Amniotic stem cell (primary cell): ENCODE measurements at regions not wholly inside any gene's neighbourhood (a gene's known extent, or its start where the extent isn't known, plus 50 kb on each side); places are given as distances from the start of the nearest gene placed in this dataset.
A peak's percentile ranks its signal among the peaks of the same experiment; 100 is the strongest.

Experiments used
- DNase-seq: peaks from one replicate; lab custom pipeline; 2025; lab: John Stamatoyannopoulos, UW

GRCh38 chr11:119810478-119811232 is 81.7 kb upstream of the NECTIN1 start:
- no peak for DNase-seq

GRCh38 chr11:119809346-119809745 is 80.3 kb upstream of the NECTIN1 start:
- DNase-seq: no peak

GRCh38 chr11:119808407-119809185 is 79.6 kb upstream of the NECTIN1 start:
- DNase-seq: no peak

DNA sequence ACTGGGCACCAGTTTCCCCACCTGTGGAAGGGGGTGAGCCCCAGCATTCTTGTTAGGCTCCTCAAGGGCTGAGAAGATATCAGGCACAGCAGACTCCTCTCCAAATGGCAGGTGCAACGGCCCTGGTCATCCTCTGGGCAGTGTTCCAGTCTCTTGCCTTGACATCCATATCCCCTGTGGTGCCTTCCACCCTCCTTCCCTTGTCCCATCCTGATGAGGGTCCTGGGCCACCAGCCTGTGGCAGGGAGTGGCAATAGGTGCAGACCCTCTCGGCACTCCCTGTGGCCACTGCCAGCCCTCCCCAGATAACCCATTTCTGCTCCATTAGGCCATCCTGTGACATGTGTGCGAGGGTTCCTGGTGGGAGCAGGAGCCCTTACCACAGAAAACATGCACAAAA is 78.8 kb upstream of the NECTIN1 start:
- DNase-seq: no peak

GRCh38 chr11:119807402-119807801 is 78.4 kb upstream of the NECTIN1 start:
- DNase-seq: no peak

GRCh38 chr11:119806064-119806915 is 77.3 kb upstream of the NECTIN1 start:
- DNase-seq: no peak

GRCh38 chr11:119805663-119806062 is 76.7 kb upstream of the NECTIN1 start:
- no peak for DNase-seq

DNA sequence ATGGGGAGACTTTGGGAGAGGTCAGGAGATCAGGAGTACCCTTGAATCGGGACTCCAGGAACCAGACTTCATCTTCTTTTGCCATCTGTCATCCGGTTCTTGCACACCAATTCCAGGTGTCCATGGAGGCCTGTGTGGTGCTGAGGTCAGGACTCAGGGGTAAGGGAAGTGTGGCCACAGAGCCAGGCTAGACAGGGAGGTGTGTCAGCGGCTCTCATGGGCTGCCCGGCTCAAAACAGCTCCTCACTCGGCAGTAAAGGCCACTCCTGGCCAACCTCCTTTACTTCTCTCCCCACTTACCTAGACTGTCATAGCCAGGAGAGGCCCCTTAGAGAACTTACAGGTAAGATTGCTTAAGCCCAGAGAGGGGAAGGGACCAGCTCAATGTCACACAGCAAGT is 75.7 kb upstream of the NECTIN1 start:
- DNase-seq: no peak

GRCh38 chr11:119803726-119804294 is 74.8 kb upstream of the NECTIN1 start:
- DNase-seq: no peak

- DNase-seq: no peak
Measured at GRCh38 chr11:119803139-119803538, 74.1 kb upstream of the NECTIN1 start.

DNA sequence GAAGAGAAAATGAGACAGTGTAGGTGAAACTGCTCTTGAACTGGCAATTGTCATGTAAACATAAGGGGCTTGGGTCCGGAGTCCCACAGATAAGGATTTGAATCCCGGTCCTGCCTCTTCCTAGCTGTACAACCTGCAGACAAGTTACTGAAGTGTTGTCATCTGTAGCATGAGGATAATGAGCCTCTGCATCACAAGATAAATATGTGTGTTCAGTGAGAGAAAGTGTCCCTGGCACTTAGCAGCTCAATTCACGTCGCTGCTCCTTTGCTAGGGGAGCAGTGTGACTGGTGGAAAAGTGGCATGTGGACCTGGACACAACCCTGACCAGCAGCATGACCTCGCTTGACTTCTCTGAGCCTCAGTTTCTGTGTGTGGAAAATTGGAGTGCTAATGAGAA is 73.7 kb upstream of the NECTIN1 start:
- DNase-seq: no peak

- DNase-seq: no peak
Measured at GRCh38 chr11:119800619-119801018, 71.6 kb upstream of the NECTIN1 start.

GRCh38 chr11:119800171-119800570 is 71.2 kb upstream of the NECTIN1 start:
- no peak for DNase-seq

GRCh38 chr11:119798656-119799055 is 69.7 kb upstream of the NECTIN1 start:
- no peak for DNase-seq

DNA sequence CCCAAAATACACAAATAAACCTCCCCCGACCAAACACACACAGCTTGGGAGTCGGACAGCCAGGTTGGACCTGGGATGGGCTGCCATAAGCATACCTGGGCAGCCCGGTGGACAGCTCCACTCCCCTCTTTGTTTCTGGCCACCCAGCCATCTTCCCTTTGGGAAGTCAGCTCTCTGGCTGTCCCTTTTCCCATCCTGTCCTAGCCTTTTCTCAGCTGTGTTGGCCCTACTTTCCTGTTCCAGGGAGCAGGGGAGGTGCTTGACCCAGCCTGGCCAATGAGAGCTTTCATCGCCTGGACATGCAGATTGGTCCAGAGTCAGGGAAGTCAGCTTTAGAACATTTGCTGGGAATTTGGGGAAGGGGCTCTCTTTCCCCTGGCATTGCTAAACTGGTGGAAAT is 68.7 kb upstream of the NECTIN1 start:
- DNase-seq: no peak

- no peak for DNase-seq
Measured at GRCh38 chr11:119797123-119797611, 68.2 kb upstream of the NECTIN1 start.

DNA sequence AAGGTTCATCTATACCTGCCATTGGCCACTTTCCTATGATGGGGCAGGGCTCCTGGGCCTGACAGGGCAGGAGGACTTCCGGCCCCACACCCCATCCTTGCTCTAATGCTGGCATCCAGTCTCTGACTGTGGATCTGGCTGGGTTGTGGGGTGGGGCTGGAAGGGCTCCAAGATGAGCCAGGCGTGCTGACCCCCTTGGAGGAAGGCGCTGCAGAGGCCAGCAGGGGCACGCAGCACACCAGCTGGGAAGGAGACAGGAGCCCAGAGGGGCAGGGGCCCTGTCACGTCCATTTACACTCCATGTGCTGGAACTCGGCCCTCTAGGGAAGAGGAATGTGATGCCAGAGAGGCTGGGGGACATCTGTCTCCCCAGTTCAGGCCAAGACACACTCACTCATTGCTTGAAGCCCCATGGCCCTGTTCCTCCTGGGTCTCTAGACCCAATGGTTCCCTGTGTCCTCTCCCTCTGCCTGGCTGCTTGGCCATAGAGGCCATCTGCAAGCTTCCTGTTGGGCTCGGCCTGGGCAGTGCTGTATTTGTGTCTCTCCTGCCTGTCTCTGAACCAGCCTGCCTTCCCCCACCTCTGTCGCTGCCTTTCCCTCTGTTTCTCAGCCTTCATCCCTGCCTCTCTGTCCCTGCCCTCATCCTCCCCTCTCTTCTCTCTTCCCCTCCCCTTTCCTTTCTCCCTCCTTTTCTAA is 67.5 kb upstream of the NECTIN1 start:
- DNase-seq: no peak

DNA sequence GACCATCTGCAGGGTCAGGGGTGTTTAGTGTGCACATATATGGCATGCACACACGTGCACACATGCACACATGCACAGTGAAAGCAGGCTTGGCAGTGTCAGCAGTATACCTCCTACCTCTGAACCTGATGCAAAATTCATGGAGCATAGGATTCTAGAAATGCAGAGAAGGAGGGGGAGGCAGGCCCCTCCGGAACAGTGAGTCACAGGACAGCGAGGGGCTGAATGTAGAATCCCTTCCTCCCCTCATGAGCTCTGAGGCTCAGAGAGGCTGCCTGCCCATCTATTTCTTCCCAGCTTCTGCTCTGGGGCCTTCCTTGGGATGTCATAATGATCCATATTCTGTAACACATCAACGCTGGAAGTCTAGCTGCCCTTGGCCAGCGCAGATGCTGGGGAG is 66.7 kb upstream of the NECTIN1 start:
- no peak for DNase-seq

GRCh38 chr11:119795231-119795630 is 66.2 kb upstream of the NECTIN1 start:
- peak; percentile 2 for DNase-seq

- DNase-seq: no peak
Measured at GRCh38 chr11:119794756-119795155, 65.8 kb upstream of the NECTIN1 start.

GRCh38 chr11:119794141-119794665 is 65.2 kb upstream of the NECTIN1 start:
- no peak for DNase-seq
